Stomach (tissue), 8 donors: ENCODE measurements at regions not wholly inside any gene's neighbourhood (a gene's known extent, or its start where the extent isn't known, plus 50 kb on each side); places are given as distances from the start of the nearest gene placed in this dataset.

Experiments
- DNase-seq, 2 donors: peaks; one replicate each; pipeline versions ENCODE4 v3.0.0 to v3.0.0-alpha.2; 2013 to 2019
- H3K27ac ChIP-seq, 5 donors: fragments of 200-600 bp in 4 of 5; sonication (generic) in 4 of 5; one replicate each; pipeline ENCODE4 v1.5.1; 2013 to 2019; ENCODE audit warnings: mild to moderate bottlenecking in 1 of 5, moderate library complexity in 1 of 5
- H3K27me3 ChIP-seq, 3 donors: fragments of 200-600 bp; sonication (generic); one replicate each; pipeline ENCODE4 v1.5.1; 2017 to 2019; ENCODE audit warnings: mixed run types in 1 of 3
- H3K36me3 ChIP-seq, 4 donors: fragments of 200-600 bp; sonication (generic); 1 replicate in 3 of 4; 2 replicates in 1 of 4; pipeline ENCODE4 v1.5.1; 2016 to 2019
- H3K4me1 ChIP-seq, 4 donors: fragments of 200-600 bp; sonication (generic); one replicate each; pipeline ENCODE4 v1.5.1; 2016 to 2019
- H3K4me3 ChIP-seq, 4 donors: fragments of 200-600 bp; sonication (generic) in 3 of 4; one replicate each; pipeline ENCODE4 v1.5.1; 2016 to 2019; ENCODE audit warnings: mild to moderate bottlenecking in 1 of 4
- H3K9me3 ChIP-seq, 4 donors: fragments of 200-600 bp; sonication (generic); one replicate each; pipeline ENCODE4 v1.5.1; 2016 to 2019
- EP300 ChIP-seq: sonication (generic); formaldehyde crosslinking; IDR thresholded peaks from one replicate; pipeline ENCODE4 v1.6.1; 2017; ENCODE audit warnings: antibody characterized with exemption
- POLR2A ChIP-seq, 4 donors: fragments of 450-650 bp; IDR thresholded peaks; one replicate each; pipeline ENCODE4 v1.6.1; 2016; ENCODE audit warnings: antibody characterized with exemption in 4 of 4, control low read depth in 2 of 4, mild to moderate bottlenecking in 1 of 4, moderate library complexity in 1 of 4
- POLR2AphosphoS5 ChIP-seq, 3 donors: sonication (generic); formaldehyde crosslinking; IDR thresholded peaks; one replicate each; pipeline ENCODE4 v1.6.1; 2016; ENCODE audit warnings: antibody characterized with exemption in 3 of 3
- whole genome bisulfite sequencing, 5 donors: extraction: QIAGEN DNeasy Blood & Tissue Kit in 3 of 5; methylation state at CpG; one replicate each; pipeline versions ENCODE4 v1.1.5 to v1.1.7; 2013 to 2018; 5-methylcytosine and 5-hydroxymethylcytosine counted together
- intact Hi-C: fragments of 100-400 bp; cut with DNase I; formaldehyde crosslinking; loops from one replicate; pipeline ENCODE4 v1.15.1; 2023; ENCODE audit warnings: low total_unique reads
- TF ChIP-seq, protein P1 (sequence below), 7 experiments: fragments of 450-650 bp in 4 of 7; fragments of 200-600 bp in 3 of 7; sonication (generic) in 3 of 7; IDR thresholded peaks; one replicate each; pipeline ENCODE4 v1.5.1; 2016 to 2019; ENCODE audit warnings: antibody characterized with exemption in 7 of 7, control low read depth in 2 of 7, mild to moderate bottlenecking in 1 of 7
- donor health status: healthy with polysubstance abuse.
- donor health status: Bipolar disorder and iron deficiency.
- donor health status: healthy.

- no peak for DNase-seq
- TF ChIP-seq POLR2AphosphoS5 (IDR thresholded peaks at IDR 0.05) = no peak
- no peak for TF ChIP-seq POLR2A (IDR thresholded peaks at IDR 0.05)
- TF ChIP-seq, protein P1, sequence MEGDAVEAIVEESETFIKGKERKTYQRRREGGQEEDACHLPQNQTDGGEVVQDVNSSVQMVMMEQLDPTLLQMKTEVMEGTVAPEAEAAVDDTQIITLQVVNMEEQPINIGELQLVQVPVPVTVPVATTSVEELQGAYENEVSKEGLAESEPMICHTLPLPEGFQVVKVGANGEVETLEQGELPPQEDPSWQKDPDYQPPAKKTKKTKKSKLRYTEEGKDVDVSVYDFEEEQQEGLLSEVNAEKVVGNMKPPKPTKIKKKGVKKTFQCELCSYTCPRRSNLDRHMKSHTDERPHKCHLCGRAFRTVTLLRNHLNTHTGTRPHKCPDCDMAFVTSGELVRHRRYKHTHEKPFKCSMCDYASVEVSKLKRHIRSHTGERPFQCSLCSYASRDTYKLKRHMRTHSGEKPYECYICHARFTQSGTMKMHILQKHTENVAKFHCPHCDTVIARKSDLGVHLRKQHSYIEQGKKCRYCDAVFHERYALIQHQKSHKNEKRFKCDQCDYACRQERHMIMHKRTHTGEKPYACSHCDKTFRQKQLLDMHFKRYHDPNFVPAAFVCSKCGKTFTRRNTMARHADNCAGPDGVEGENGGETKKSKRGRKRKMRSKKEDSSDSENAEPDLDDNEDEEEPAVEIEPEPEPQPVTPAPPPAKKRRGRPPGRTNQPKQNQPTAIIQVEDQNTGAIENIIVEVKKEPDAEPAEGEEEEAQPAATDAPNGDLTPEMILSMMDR (IDR thresholded peaks at IDR 0.05) = no peak
- TF ChIP-seq EP300 = no peak
- Histone ChIP-seq H3K27ac (no peak overlapping the region), H3K36me3 (no peaks in the 10 kb centered on the region), H3K27me3 (no peaks in the 10 kb centered on the region), H3K4me1 (peaks cover 0 to 10% (median 0%) of the 10 kb centered on the region in 4 donors), H3K9me3 (no peaks in the 10 kb centered on the region), H3K4me3 (no peak overlapping the region)
- 93 to 100% (median 100%) methylated on average over 1 of the region's 1 CpG for WGBS, 5 donors
- intact Hi-C loops = no loop called here
Observed at GRCh38 chr14:34205799-34206198, 254.9 kb upstream of the EGLN3 start.

DNA sequence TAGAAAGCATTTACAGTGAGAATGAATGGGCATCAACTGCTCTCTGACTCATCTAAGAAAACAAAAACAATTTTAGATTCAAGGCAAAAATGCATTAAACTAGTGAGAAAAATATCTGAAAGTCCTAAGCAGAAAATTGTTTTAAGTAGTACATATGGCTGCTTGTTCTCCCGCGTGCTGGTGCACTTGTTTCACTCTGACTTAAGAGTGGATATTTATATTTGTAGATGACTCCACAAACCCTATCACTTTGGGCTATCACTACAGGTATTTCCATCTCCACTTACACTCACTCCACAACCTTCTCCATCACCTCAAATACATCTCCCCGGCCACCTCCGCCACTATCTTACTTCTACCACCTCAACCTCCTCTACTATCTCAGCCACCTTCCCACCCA lies 253.9 kb upstream of the EGLN3 start:
- 83 to 99% (median 97%) methylated on average over 4 of the region's 4 CpGs for WGBS, 5 donors
- no peaks in the 10 kb centered on the region for H3K36me3 ChIP-seq
- no peak overlapping the region for H3K4me3 ChIP-seq
- no peak overlapping the region for H3K27ac ChIP-seq
- intact Hi-C loops = no loop called here
- H3K9me3 ChIP-seq = no peaks in the 10 kb centered on the region
- H3K4me1 ChIP-seq = peaks cover 0 to 10% (median 0%) of the 10 kb centered on the region in 4 donors
- H3K27me3 ChIP-seq = no peaks in the 10 kb centered on the region
- no peak for DNase-seq
- TF ChIP-seq, protein P1 (IDR thresholded peaks at IDR 0.05) = no peak
- no peak for TF ChIP-seq EP300
- TF ChIP-seq POLR2A (IDR thresholded peaks at IDR 0.05) = no peak
- no peak for TF ChIP-seq POLR2AphosphoS5 (IDR thresholded peaks at IDR 0.05)

- no peaks in the 10 kb centered on the region for H3K9me3 ChIP-seq
- 21 to 34% (median 26%) methylated on average over 4 of the region's 4 CpGs for WGBS, 5 donors
- H3K4me1 ChIP-seq = peaks cover 0 to 10% (median 0%) of the 10 kb centered on the region in 4 donors
- no peak for DNase-seq
- H3K36me3 ChIP-seq = no peaks in the 10 kb centered on the region
- intact Hi-C loops = no loop called here
- peak overlapping the region in 3 of 5 donors; percentile 38 to 60 (median 39) for H3K27ac ChIP-seq
- H3K27me3 ChIP-seq = no peaks in the 10 kb centered on the region
- H3K4me3 ChIP-seq = no peak overlapping the region
- no peak for TF ChIP-seq EP300
- no peak for TF ChIP-seq POLR2A (IDR thresholded peaks at IDR 0.05)
- peak in 1 of 3 donors; percentile 43 for TF ChIP-seq POLR2AphosphoS5 (IDR thresholded peaks at IDR 0.05)
Observed at GRCh38 chr14:34203251-34203722, 252.4 kb upstream of the EGLN3 start.

- Histone ChIP-seq H3K9me3 (no peaks in the 10 kb centered on the region), H3K4me3 (no peak overlapping the region), H3K27me3 (no peaks in the 10 kb centered on the region), H3K27ac (no peak overlapping the region), H3K36me3 (no peaks in the 10 kb centered on the region), H3K4me1 (peaks cover 0 to 10% (median 0%) of the 10 kb centered on the region in 4 donors)
- 59 to 84% (median 78%) methylated on average over 3 of the region's 3 CpGs for WGBS, 5 donors
- TF ChIP-seq POLR2AphosphoS5 (IDR thresholded peaks at IDR 0.05) (no peak), POLR2A (IDR thresholded peaks at IDR 0.05) (no peak), EP300 (no peak)
- TF ChIP-seq, protein P1 (IDR thresholded peaks at IDR 0.05) = no peak
- intact Hi-C loops = no loop called here
- DNase-seq = no peak
Observed at GRCh38 chr14:34201909-34202637, 251.2 kb upstream of the EGLN3 start.

- Histone ChIP-seq H3K4me3 (no peak overlapping the region), H3K9me3 (no peaks in the 10 kb centered on the region), H3K27ac (no peak overlapping the region), H3K27me3 (no peaks in the 10 kb centered on the region), H3K36me3 (no peaks in the 10 kb centered on the region), H3K4me1 (peaks cover 0 to 10% (median 0%) of the 10 kb centered on the region in 4 donors)
- 56 to 75% (median 69%) methylated on average over 4 of the region's 4 CpGs for WGBS, 5 donors
- intact Hi-C loops = no loop called here
- TF ChIP-seq EP300 (no peak), POLR2A (IDR thresholded peaks at IDR 0.05) (no peak), POLR2AphosphoS5 (IDR thresholded peaks at IDR 0.05) (no peak)
- TF ChIP-seq, protein P1 (IDR thresholded peaks at IDR 0.05) = no peak
- DNase-seq = no peak
Observed at GRCh38 chr14:34199585-34199984, 248.7 kb upstream of the EGLN3 start.
